ENCODE measurements at regions not wholly inside any gene's neighbourhood (a gene's known extent, or its start where the extent isn't known, plus 50 kb on each side); places are given as distances from the start of the nearest gene placed in this dataset.

- no peak for TF ChIP-seq CTCF (IDR thresholded peaks at IDR 0.05)
- TF ChIP-seq POLR2A (IDR thresholded peaks at IDR 0.05) = no peak
Observed at GRCh38 chr5:5726401-5726800, 303.9 kb downstream of the ICE1 start.

Data from Peyer's patch (tissue), 4 donors.